PC-9 (cell line): ENCODE measurements at regions not wholly inside any gene's neighbourhood (a gene's known extent, or its start where the extent isn't known, plus 50 kb on each side); places are given as distances from the start of the nearest gene placed in this dataset.

Experiments
- BruUV-seq: library from RNA; stranded (reverse); fragments of 400-500 nt; replicated peaks from 2 replicates; lab custom pipeline; 2021; lab: Mats Ljungman, UMichigan
- CTCF ChIA-PET: fragments of 300-600 bp; sonication (Branson Sonifier 250); formaldehyde crosslinking; loops from one replicate; lab custom pipeline; 2022; ENCODE audit warnings: antibody characterized with exemption; lab: Charles Lee
- POLR2A ChIA-PET: fragments of 300-600 bp; sonication (Branson Sonifier 250); formaldehyde crosslinking; loops from one replicate; lab custom pipeline; 2022; ENCODE audit warnings: antibody characterized with exemption; ENCODE audit not compliant: unreplicated experiment; lab: Charles Lee
- DNase-seq, 2 experiments: peaks; one replicate each; pipeline versions ENCODE4 v3.0.0 to v3.0.0-alpha.2; 2015 to 2022; ENCODE audit warnings: mixed read lengths in 1 of 2
- H2AFZ ChIP-seq: fragments of 200-600 bp; sonication (generic); 2 replicates; pipeline ENCODE4 v1.8.1; 2017; ENCODE audit warnings: antibody characterized with exemption
- H3F3A ChIP-seq: fragments of 200-600 bp; sonication (generic); 2 replicates; pipeline ENCODE4 v1.8.1; 2017; ENCODE audit warnings: antibody characterized with exemption, mild to moderate bottlenecking, low read depth; ENCODE audit not compliant: insufficient read depth
- H3K27ac ChIP-seq: fragments of 200-600 bp; sonication (generic); 2 replicates; pipeline ENCODE4 v1.6.1; 2016; ENCODE audit warnings: mixed run types
- H3K27me3 ChIP-seq: fragments of 200-600 bp; sonication (generic); 2 replicates; pipeline ENCODE4 v1.6.1; 2016; ENCODE audit warnings: low read depth, mixed run types; ENCODE audit not compliant: insufficient read depth
- H3K36me3 ChIP-seq: fragments of 200-600 bp; sonication (generic); 2 replicates; pipeline ENCODE4 v1.6.1; 2016; ENCODE audit warnings: low read depth, mixed run types
- H3K4me1 ChIP-seq: fragments of 200-600 bp; sonication (generic); replicated peaks from 2 replicates; pipeline ENCODE4 v1.6.1; 2016; ENCODE audit warnings: mixed run types; ENCODE audit not compliant: insufficient read depth
- H3K4me2 ChIP-seq: fragments of 200-600 bp; sonication (generic); 2 replicates; pipeline ENCODE4 v1.6.1; 2017; ENCODE audit warnings: mixed run types
- H3K4me3 ChIP-seq: fragments of 200-600 bp; sonication (generic); 2 replicates; pipeline ENCODE4 v1.6.1; 2016; ENCODE audit warnings: mixed run types
- H3K79me2 ChIP-seq: fragments of 200-600 bp; sonication (generic); 2 replicates; pipeline ENCODE4 v1.6.1; 2017; ENCODE audit warnings: low read depth, mixed run types
- H3K9me2 ChIP-seq: fragments of 200-600 bp; sonication (generic); 2 replicates; pipeline ENCODE4 v1.8.1; 2017; ENCODE audit warnings: mild to moderate bottlenecking; ENCODE audit not compliant: insufficient read depth
- H3K9me3 ChIP-seq: fragments of 200-600 bp; sonication (generic); 2 replicates; pipeline ENCODE4 v1.8.1; 2016; ENCODE audit warnings: low read depth; ENCODE audit not compliant: insufficient read depth
- H4K20me1 ChIP-seq: fragments of 200-600 bp; sonication (generic); 2 replicates; pipeline ENCODE4 v1.8.1; 2017; ENCODE audit not compliant: insufficient read depth
- EZH2 ChIP-seq: fragments of 200-600 bp; sonication (generic); IDR thresholded peaks from 2 replicates; pipeline ENCODE4 v1.8.0; 2017; ENCODE audit warnings: antibody characterized with exemption, low read depth
- intact Hi-C: fragments of 100-400 bp; cut with micrococcal nuclease; formaldehyde crosslinking; loops from one replicate; pipeline ENCODE4 v1.10.0; 2022; ENCODE audit not compliant: unreplicated experiment
- TF ChIP-seq, protein P1 (sequence below): fragments of 200-600 bp; sonication (generic); conservative IDR thresholded peaks from 2 replicates; pipeline ENCODE4 v1.6.1; 2017; ENCODE audit warnings: mixed run types, antibody characterized with exemption, mild to moderate bottlenecking, moderate library complexity

DNA sequence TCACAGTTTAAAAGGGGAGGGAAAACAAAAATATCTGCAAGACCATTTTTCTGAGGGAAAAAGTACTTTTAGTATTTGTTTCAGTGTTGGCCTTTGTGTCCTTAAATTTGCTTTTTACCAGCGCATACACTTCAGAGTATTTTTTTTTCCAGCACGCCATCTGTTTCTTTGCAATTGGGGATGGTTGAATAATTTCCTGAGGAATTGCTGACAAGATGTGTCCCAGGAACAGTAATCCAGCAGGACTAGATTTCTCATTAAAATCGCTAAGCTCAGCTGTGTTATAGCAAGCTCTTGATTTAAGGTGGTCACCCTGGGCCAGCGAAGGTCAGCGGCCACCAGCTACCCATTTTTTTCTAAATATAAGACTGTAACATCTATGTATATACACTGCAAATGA, 156.9 kb upstream of the RHOBTB1 start:
- H3K9me2 ChIP-seq: no peaks in the 10 kb centered on the region
- no peaks in the 10 kb centered on the region for H3K36me3 ChIP-seq
- no peaks in the 10 kb centered on the region for H4K20me1 ChIP-seq
- intact Hi-C loops: no loop called here
- H3K79me2 ChIP-seq: no peaks in the 10 kb centered on the region
- no TSS peak for BruUV-seq
- CTCF ChIA-PET: no interaction called here
- no peak overlapping the region for H3K4me3 ChIP-seq
- POLR2A ChIA-PET: no interaction called here
- no peak overlapping the region for H3K27ac ChIP-seq
- no peak overlapping the region for H2AFZ ChIP-seq
- no peaks in the 10 kb centered on the region for H3K27me3 ChIP-seq
- H3F3A ChIP-seq: no peaks in the 10 kb centered on the region
- TF ChIP-seq, protein P1, sequence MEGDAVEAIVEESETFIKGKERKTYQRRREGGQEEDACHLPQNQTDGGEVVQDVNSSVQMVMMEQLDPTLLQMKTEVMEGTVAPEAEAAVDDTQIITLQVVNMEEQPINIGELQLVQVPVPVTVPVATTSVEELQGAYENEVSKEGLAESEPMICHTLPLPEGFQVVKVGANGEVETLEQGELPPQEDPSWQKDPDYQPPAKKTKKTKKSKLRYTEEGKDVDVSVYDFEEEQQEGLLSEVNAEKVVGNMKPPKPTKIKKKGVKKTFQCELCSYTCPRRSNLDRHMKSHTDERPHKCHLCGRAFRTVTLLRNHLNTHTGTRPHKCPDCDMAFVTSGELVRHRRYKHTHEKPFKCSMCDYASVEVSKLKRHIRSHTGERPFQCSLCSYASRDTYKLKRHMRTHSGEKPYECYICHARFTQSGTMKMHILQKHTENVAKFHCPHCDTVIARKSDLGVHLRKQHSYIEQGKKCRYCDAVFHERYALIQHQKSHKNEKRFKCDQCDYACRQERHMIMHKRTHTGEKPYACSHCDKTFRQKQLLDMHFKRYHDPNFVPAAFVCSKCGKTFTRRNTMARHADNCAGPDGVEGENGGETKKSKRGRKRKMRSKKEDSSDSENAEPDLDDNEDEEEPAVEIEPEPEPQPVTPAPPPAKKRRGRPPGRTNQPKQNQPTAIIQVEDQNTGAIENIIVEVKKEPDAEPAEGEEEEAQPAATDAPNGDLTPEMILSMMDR: no peak
- TF ChIP-seq EZH2: no peak
- H3K9me3 ChIP-seq: no peaks in the 10 kb centered on the region
- no peak for DNase-seq
- no peak overlapping the region for H3K4me2 ChIP-seq
- H3K4me1 ChIP-seq: no peaks in the 10 kb centered on the region

DNA sequence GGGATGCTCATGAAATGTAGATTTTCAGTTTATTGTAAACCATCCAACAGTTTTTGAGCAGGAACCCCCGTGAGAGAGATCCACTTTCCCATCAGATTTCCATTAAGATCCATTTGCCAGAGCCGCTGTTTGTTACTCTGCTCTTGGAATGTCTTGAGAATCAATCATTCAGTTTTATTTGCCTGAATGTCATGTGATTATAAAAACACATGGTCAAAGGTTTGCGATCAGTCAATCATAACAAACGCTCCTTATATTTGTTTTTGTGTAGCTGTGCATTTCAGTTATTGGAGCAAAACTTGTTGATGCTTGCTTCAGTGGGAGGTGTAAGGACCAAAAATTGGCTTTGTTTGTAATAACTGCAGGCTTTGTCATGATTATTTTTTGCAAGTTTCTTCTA, 155.8 kb upstream of the RHOBTB1 start:
- H4K20me1 ChIP-seq: no peaks in the 10 kb centered on the region
- CTCF ChIA-PET: no interaction called here
- POLR2A ChIA-PET: no interaction called here
- H3K27me3 ChIP-seq: no peaks in the 10 kb centered on the region
- no peaks in the 10 kb centered on the region for H3K79me2 ChIP-seq
- no peak for DNase-seq
- no peaks in the 10 kb centered on the region for H3K4me1 ChIP-seq
- no peaks in the 10 kb centered on the region for H3K36me3 ChIP-seq
- H2AFZ ChIP-seq: no peak overlapping the region
- intact Hi-C loops: no loop called here
- H3F3A ChIP-seq: no peaks in the 10 kb centered on the region
- H3K9me3 ChIP-seq: no peaks in the 10 kb centered on the region
- no peak overlapping the region for H3K4me3 ChIP-seq
- no TSS peak for BruUV-seq
- no peaks in the 10 kb centered on the region for H3K9me2 ChIP-seq
- H3K27ac ChIP-seq: no peak overlapping the region
- TF ChIP-seq, protein P1: no peak
- TF ChIP-seq EZH2: no peak
- H3K4me2 ChIP-seq: no peak overlapping the region

DNA sequence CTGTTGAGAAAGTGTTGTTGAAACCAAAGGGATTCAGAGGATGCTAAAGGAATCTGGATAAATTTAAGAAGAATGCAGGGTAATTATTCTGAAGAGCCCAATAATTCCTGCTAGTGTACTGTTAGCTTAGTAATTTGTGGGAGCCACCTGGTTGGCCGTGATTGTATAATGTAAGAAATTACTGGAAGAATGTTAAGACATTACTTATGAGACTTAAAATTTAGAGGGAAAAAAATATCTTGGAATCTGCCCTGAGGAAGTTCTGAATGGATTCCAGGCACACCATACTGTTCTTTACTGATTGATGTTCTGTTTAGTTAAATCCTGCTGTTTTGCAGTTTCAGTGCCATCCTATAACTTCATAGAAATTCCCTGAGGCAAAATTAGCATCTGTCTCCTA, 155.0 kb upstream of the RHOBTB1 start:
- H2AFZ ChIP-seq: no peak overlapping the region
- no peaks in the 10 kb centered on the region for H3K4me1 ChIP-seq
- BruUV-seq: no TSS peak
- POLR2A ChIA-PET: no interaction called here
- intact Hi-C loops: no loop called here
- H3K4me3 ChIP-seq: no peak overlapping the region
- no peaks in the 10 kb centered on the region for H3K79me2 ChIP-seq
- H3K27ac ChIP-seq: no peak overlapping the region
- CTCF ChIA-PET: no interaction called here
- H3K4me2 ChIP-seq: no peak overlapping the region
- no peaks in the 10 kb centered on the region for H3F3A ChIP-seq
- no peak for DNase-seq
- H3K9me2 ChIP-seq: no peaks in the 10 kb centered on the region
- H4K20me1 ChIP-seq: no peaks in the 10 kb centered on the region
- H3K9me3 ChIP-seq: no peaks in the 10 kb centered on the region
- no peaks in the 10 kb centered on the region for H3K27me3 ChIP-seq
- TF ChIP-seq EZH2: no peak
- TF ChIP-seq, protein P1: no peak
- no peaks in the 10 kb centered on the region for H3K36me3 ChIP-seq
